ENCODE measurements at regions not wholly inside any gene's neighbourhood (a gene's known extent, or its start where the extent isn't known, plus 50 kb on each side); places are given as distances from the start of the nearest gene placed in this dataset.

DNA sequence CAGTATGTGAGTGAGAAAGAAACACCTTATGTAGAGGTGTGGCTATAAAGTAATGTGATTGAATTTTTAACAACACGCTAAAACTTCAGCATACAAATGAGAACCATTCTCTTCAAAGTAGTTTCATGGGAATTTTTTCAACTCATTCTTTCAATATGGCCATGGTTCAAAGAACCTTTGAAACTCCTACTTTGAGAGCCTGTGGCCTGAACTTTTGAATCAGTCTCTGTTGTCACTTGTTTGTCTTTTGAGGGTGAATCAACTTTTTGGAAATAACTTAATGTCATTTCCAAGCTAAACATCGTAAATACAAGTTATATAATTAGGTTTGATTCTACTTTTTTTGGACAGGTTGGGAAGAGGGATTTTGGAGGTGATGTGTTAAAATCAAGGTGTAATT, 49.9 kb upstream of the CASK start:
- no peak for DNase-seq

All from NCI-H2227 treated with DMSO at 0.1 percent for 48 hours (cell line).